ENCODE measurements at regions not wholly inside any gene's neighbourhood (a gene's known extent, or its start where the extent isn't known, plus 50 kb on each side); places are given as distances from the start of the nearest gene placed in this dataset.
"Not testable (repeated sequence)": the region's sequence is repeated elsewhere in the genome, so short reads cannot be mapped to it uniquely, and the experiment has no call there.

DNA sequence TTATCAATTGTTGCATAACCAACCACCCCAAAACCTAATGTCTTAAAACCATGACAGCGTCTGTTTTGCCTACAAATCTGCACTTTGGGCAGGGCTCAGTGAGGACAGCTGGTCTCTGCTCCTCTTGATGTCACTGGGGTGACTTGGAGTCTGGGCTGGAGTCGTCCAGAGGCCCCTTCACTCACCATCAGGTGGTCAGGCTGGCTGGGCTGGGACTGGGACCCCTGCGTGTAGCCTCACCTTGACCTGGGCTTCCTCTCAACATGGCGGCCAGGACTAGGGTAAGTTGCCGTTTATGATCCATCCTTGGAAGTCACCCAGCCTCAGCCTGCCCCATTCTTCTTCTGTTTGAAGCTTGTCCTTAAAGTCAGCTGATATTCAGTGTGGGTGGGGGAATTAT is 116.8 kb upstream of the NKX1-1 start:
- TF ChIP-seq, protein P1, sequence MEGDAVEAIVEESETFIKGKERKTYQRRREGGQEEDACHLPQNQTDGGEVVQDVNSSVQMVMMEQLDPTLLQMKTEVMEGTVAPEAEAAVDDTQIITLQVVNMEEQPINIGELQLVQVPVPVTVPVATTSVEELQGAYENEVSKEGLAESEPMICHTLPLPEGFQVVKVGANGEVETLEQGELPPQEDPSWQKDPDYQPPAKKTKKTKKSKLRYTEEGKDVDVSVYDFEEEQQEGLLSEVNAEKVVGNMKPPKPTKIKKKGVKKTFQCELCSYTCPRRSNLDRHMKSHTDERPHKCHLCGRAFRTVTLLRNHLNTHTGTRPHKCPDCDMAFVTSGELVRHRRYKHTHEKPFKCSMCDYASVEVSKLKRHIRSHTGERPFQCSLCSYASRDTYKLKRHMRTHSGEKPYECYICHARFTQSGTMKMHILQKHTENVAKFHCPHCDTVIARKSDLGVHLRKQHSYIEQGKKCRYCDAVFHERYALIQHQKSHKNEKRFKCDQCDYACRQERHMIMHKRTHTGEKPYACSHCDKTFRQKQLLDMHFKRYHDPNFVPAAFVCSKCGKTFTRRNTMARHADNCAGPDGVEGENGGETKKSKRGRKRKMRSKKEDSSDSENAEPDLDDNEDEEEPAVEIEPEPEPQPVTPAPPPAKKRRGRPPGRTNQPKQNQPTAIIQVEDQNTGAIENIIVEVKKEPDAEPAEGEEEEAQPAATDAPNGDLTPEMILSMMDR (IDR thresholded peaks at IDR 0.05; ENCODE audit: low read depth, low read length): no peak
- DNase-seq (ENCODE audit: low read depth in 2 of 2): no peak
- H3K4me3 ChIP-seq (replicated peaks in 1 of 2; ENCODE audit: low read depth in 2 of 2, low read length in 2 of 2): no peak overlapping the region

DNA sequence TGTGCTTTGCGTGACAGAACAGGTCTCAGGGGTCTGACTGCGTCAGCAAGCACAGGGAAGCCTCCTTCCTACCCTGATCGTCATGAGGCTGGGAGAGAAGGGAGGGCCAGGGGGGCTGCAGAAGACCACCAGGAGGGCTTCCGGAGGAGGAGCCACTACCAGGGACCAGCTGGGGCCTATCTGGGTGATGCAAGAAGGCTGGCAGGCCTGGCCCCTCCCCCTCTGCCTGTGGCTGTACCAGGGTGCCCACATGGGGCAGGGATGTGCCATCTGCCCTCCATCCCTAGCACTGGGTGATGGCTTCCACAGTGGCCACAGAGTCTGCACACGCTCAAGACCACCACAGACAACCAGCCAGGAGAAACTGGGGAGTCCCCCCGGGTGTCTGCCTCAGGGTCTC is 116.4 kb upstream of the NKX1-1 start:
- H3K4me3 ChIP-seq (replicated peaks in 1 of 2; ENCODE audit: low read depth in 2 of 2, low read length in 2 of 2): no peak overlapping the region
- TF ChIP-seq, protein P1 (IDR thresholded peaks at IDR 0.05; ENCODE audit: low read depth, low read length): no peak

DNA sequence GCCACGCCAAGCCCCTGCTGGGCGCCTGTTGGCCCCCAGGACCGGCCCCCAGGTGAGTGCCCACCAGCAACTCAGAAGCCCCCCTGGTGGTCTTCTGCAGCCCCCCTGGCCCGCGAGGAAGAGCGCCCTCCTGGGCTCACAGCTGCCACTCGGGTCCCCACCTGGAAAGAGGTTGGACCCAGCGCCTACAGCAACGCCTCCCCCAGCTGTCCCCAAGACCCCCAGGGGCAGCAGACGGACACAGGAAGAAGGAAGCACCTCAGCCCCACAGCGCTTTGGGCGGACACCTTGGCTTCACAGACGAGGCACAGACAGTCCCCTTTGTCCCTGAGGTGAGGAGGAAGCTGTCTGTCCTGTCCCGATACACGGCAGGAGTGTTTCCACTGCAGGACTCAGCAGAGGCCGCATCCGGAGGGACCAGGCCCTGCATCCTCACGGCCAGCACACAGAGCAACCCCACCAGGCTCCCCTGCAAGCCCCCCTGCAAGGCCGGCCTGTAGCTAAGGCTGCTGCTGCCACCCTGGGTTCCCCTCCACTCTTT is 115.6 kb upstream of the NKX1-1 start:
- TF ChIP-seq, protein P1 (IDR thresholded peaks at IDR 0.05; ENCODE audit: low read depth, low read length): no peak

More for the DNA sequence above, 116.4 kb upstream of the NKX1-1 start:
- DNase-seq (ENCODE audit: low read depth in 2 of 2): no peak

DNA sequence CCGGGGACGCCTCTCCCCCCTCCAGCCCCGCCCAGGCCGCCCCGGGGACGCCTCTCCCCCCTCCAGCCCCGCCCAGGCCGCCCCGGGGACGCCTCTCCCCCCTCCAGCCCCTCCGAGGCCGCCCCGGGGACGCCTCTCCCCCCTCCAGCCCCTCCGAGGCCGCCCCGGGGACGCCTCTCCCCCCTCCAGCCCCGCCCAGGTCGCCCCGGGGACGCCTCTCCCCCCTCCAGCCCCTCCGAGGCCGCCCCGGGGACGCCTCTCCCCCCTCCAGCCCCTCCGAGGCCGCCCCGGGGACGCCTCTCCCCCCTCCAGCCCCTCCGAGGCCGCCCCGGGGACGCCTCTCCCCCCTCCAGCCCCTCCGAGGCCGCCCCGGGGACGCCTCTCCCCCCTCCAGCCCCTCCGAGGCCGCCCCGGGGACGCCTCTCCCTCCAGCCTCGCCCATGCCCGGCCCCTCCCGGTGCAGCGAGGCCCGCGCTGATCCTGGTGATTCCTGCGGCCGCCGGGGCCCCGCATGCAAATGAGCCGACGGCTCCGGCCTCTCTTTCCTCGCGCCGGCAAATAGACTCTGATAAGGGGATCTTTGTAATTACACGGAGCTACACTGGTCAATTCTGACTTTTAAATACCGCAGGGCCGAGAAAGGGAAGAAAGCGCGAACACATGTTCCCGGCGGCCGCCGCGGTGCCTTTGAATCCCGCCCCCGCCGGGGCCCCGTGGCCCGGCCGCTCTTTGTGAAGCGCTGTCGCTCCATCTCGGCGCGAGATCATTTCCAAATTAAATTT is 114.7 kb upstream of the NKX1-1 start:
- DNase-seq (ENCODE audit: low read depth in 2 of 2); H3K4me3 ChIP-seq (replicated peaks in 1 of 2; ENCODE audit: low read depth in 2 of 2, low read length in 2 of 2): not testable (repeated sequence)

More for the DNA sequence above, 115.6 kb upstream of the NKX1-1 start:
- no peak for DNase-seq (ENCODE audit: low read depth in 2 of 2)
- H3K4me3 ChIP-seq (replicated peaks in 1 of 2; ENCODE audit: low read depth in 2 of 2, low read length in 2 of 2): no peak overlapping the region

DNA sequence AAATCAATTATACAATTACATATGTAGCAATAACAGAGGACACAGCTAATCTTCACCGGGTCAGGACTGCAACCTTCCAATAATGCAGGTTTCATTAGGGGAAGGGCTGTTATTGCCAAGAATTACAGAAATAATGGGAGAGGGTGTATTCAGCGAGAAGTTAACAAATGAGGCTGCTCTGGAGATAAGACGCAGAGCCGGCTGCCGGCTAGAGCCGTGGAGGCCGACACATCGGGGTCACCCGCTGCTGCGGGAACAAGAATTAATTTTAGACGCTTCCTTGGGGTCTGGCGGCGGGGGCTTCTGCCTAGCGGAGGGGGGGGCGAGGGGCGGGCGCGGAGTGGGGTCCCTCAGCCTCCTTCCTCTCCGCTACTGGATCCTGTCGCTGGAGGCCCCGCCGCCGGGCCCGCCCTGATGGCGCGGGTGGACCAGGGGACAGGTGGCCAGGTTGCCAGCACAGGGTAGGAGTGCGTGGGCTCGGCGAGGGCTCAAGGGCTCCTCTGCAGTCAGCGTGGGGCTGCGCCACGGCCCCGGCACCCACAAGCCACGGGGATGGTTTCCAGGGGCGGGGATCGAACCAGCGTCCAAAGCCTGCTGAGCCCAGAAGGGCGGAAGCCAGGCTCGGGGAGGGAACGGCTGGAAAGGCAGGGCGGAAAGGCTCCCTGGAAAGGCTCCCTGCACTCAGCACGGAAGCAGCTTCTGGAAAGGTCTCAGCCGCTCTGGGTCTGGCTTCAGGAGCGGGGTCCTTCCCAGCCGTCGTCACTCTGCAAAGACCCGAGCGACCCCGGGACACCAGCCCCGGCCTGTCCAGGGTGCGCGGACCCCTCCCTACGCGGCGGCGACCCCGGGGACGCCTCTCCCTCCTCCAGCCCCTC is 113.8 kb upstream of the NKX1-1 start:
- DNase-seq (ENCODE audit: low read depth in 2 of 2): no peak
- TF ChIP-seq, protein P1 (IDR thresholded peaks at IDR 0.05; ENCODE audit: low read depth, low read length): no peak
- no peak overlapping the region for H3K4me3 ChIP-seq (replicated peaks in 1 of 2; ENCODE audit: low read depth in 2 of 2, low read length in 2 of 2)

DNA sequence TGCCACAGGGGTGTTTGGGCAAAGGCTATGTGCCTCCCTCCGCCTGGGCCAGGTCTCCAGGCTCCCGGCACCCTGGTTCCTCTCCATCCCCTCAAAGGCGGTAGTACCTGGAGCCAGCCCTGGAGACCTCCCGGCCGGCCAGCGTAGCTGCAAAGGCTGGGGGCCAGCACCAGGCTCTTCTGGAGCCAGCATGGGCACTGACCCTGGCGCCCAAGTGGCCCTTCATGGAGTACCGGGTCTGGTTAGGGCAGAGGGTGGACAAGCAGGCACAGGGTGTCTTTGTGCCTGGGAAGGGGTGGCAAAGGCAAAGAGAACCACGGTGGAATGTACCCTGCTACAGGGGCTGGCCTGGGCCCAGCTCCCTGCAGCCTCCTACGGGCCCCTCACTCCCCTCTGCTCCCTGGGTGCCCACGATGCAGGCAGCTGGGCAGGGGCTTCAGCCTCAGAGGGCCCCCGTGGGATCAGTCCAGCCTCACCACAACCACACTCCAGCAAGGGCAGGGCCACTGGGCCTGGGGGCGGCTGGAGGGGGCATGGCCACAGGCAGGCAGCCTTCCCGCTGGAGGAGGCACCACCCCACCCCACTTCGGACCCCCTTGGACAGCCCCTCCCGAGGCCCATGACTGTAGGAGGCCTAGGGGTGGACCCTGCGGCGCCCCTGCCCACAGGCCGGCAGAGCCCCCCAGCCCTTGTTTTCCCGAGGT is 112.9 kb upstream of the NKX1-1 start:
- no peak overlapping the region for H3K4me3 ChIP-seq (replicated peaks in 1 of 2; ENCODE audit: low read depth in 2 of 2, low read length in 2 of 2)
- TF ChIP-seq, protein P1 (IDR thresholded peaks at IDR 0.05; ENCODE audit: low read depth, low read length): no peak
- DNase-seq (ENCODE audit: low read depth in 2 of 2): no peak
